ENCODE measurements at regions not wholly inside any gene's neighbourhood (a gene's known extent, or its start where the extent isn't known, plus 50 kb on each side); places are given as distances from the start of the nearest gene placed in this dataset.
"Not testable (repeated sequence)": the region's sequence is repeated elsewhere in the genome, so short reads cannot be mapped to it uniquely, and the experiment has no call there.

DNA sequence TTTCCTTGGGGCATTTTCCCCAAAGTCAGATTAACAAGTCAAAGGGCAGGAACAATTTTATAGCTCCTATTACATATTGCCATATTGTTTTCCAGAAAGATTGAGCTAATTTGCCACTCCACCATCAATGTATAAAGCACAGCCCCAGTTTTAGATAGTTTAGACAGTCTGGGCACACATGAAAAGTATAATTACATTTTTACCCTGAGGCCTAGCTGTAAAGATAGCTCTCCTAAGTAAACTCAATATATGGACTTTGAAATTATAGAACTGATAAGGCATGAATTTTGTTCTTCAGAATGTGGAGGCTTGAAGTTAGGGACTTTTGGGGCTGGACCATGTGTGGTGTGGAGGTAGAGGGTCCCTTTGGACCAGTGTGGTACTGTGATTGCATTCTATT, 166.0 kb downstream of the FHIP1A start:
- DNase-seq (ENCODE audit: low read depth, low spot score), result no peak
- H3K9me3 ChIP-seq (ENCODE audit: control insufficient read depth, insufficient read depth, low read length), result no peaks in the 10 kb centered on the region
- no peak overlapping the region for H3K4me3 ChIP-seq (ENCODE audit: low read length)
- no peak overlapping the region for H3K27ac ChIP-seq (ENCODE audit: low read length)
- no peaks in the 10 kb centered on the region for H3K27me3 ChIP-seq (ENCODE audit: control insufficient read depth, insufficient read depth, low read length)
- H3K4me1 ChIP-seq (ENCODE audit: control insufficient read depth, insufficient read depth, low read length), result no peaks in the 10 kb centered on the region
- no peaks in the 10 kb centered on the region for H3K36me3 ChIP-seq (ENCODE audit: control insufficient read depth, insufficient read depth, low read length)

DNA sequence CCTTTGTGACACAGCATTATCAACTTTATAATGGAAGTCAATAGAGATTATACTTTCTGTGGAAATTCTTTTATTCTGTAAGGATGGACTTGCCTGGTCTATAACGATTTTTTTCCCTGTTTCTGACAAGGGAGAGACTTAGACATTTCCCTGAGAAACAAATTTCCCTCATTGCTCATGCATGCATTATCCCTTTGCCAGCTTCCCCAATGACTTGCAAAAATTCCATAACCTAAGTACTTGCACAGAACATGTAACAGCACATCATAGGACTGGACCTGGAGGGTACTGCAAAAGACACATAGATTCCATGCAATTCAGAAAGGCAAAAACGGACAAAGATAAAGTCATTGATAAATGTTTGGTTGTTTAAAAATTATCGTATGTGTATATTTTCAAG, 166.7 kb downstream of the FHIP1A start:
- H3K9me3 ChIP-seq (ENCODE audit: control insufficient read depth, insufficient read depth, low read length), result no peaks in the 10 kb centered on the region
- no peaks in the 10 kb centered on the region for H3K36me3 ChIP-seq (ENCODE audit: control insufficient read depth, insufficient read depth, low read length)
- WGBS (ENCODE audit: insufficient coverage, insufficient read length), result 100% methylated on average over 2 of the region's 3 CpGs
- H3K4me1 ChIP-seq (ENCODE audit: control insufficient read depth, insufficient read depth, low read length), result no peaks in the 10 kb centered on the region
- H3K4me3 ChIP-seq (ENCODE audit: low read length), result no peak overlapping the region
- DNase-seq (ENCODE audit: low read depth, low spot score), result no peak
- no peak overlapping the region for H3K27ac ChIP-seq (ENCODE audit: low read length)
- H3K27me3 ChIP-seq (ENCODE audit: control insufficient read depth, insufficient read depth, low read length), result no peaks in the 10 kb centered on the region

DNA sequence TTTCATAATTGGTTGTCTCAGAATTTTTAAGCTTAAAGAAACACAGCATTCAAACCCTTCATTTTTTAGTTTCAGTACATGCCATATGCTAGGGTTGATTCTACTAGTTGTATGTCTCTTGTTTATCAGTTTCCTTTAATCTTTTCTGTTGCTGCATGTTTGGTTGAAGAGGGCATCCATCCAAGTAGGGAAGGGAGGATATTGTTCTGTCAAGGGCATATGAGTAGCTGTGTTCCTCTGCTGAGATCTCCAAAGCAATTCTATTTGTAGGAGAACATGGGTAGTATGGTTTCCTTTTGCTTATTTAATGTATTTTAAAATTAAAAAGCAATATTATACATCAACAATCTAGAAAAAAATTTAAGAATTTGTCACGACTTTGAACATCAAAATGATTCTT, 167.7 kb downstream of the FHIP1A start:
- no peak overlapping the region for H3K27ac ChIP-seq (ENCODE audit: low read length)
- WGBS (ENCODE audit: insufficient coverage, insufficient read length), result no CpG with 5 or more reads among the region's 1 CpG
- no peaks in the 10 kb centered on the region for H3K9me3 ChIP-seq (ENCODE audit: control insufficient read depth, insufficient read depth, low read length)
- H3K27me3 ChIP-seq (ENCODE audit: control insufficient read depth, insufficient read depth, low read length), result no peaks in the 10 kb centered on the region
- H3K4me3 ChIP-seq (ENCODE audit: low read length), result no peak overlapping the region
- no peak for DNase-seq (ENCODE audit: low read depth, low spot score)
- no peaks in the 10 kb centered on the region for H3K4me1 ChIP-seq (ENCODE audit: control insufficient read depth, insufficient read depth, low read length)
- no peaks in the 10 kb centered on the region for H3K36me3 ChIP-seq (ENCODE audit: control insufficient read depth, insufficient read depth, low read length)

DNA sequence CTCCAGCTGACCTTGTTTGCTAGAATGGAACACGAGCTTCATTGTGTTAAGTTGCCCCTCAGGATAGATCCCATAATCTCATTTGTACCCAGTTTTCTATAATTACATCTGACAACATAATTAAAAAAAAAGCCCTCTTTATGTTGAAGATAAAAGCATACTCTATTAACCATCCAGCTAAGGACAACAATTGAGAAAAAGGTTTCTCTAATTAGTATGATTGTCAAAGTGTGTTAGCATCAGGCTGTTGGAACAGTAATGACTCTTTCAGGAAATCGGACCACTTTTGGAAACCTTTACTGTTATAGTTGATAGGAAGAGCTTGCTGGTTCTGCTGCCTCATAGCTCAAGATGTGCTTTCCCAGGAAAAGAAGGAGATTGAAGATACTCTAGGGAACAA, 172.6 kb downstream of the FHIP1A start:
- no peaks in the 10 kb centered on the region for H3K36me3 ChIP-seq (ENCODE audit: control insufficient read depth, insufficient read depth, low read length)
- DNase-seq (ENCODE audit: low read depth, low spot score), result no peak
- no peaks in the 10 kb centered on the region for H3K9me3 ChIP-seq (ENCODE audit: control insufficient read depth, insufficient read depth, low read length)
- no peaks in the 10 kb centered on the region for H3K4me1 ChIP-seq (ENCODE audit: control insufficient read depth, insufficient read depth, low read length)
- WGBS (ENCODE audit: insufficient coverage, insufficient read length), result no CpG with 5 or more reads among the region's 2 CpGs
- no peak overlapping the region for H3K4me3 ChIP-seq (ENCODE audit: low read length)
- H3K27ac ChIP-seq (ENCODE audit: low read length), result no peak overlapping the region
- no peaks in the 10 kb centered on the region for H3K27me3 ChIP-seq (ENCODE audit: control insufficient read depth, insufficient read depth, low read length)

DNA sequence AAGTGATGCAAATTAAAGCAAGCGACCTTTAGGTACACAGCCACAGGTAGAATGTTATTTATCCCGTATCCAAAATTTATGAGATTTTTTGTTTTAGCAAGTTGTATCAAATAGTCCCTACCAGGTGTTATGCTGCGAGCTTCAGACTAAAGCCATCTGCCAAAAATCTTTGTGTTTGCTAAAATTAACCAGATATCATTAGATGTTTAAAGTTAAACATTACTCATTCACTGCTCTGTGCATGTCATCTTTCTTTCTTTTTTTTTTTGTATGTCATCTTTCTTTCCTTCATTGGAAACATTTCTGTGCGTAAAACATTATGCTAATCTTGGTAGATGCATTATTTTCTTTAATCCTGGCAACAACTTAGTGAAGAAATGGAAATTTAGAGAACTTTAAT, 173.1 kb downstream of the FHIP1A start:
- Histone ChIP-seq H3K27ac (ENCODE audit: low read length) (no peak overlapping the region), H3K9me3 (ENCODE audit: control insufficient read depth, insufficient read depth, low read length) (no peaks in the 10 kb centered on the region), H3K4me3 (ENCODE audit: low read length) (no peak overlapping the region), H3K4me1 (ENCODE audit: control insufficient read depth, insufficient read depth, low read length) (no peaks in the 10 kb centered on the region), H3K27me3 (ENCODE audit: control insufficient read depth, insufficient read depth, low read length) (no peaks in the 10 kb centered on the region), H3K36me3 (ENCODE audit: control insufficient read depth, insufficient read depth, low read length) (no peaks in the 10 kb centered on the region)
- no CpG with 5 or more reads among the region's 4 CpGs for WGBS (ENCODE audit: insufficient coverage, insufficient read length)
- DNase-seq (ENCODE audit: low read depth, low spot score), result no peak

DNA sequence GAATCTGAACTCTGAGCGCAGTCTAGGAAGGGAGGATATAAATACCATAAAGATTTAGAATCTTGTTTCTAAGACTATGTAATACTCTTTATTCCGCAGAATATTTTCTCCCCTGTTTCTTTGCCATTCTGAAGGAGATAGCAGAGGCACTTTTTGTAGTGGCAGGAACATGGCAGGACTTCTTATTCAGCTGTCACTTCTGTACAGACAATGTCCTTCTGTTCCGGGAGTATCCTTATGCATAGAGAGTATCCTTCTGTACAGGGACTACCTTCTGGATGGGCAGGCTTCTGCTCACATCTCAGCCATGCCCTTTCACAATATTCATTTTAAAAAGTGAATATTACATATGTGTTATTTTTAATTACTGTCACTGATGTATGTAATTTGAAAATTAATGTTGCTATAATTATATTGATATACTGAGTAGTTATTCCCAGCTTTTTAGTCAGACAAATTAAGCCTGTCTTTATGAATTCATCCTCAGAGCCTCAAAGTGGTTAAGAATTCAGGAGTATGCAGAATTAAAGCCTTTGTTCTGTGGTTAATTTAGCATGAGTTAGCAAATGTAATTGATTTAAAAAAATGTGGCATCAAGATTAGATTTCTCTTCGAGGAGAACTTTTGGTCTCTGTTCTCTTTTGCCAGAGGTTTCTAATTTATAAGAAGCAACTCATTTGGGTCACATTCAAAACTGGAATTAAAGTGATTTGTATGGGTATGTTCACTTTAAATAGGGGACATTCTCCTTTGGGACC, 174.4 kb downstream of the FHIP1A start:
- H3K4me3 ChIP-seq (ENCODE audit: low read length), result no peak overlapping the region
- no peak for DNase-seq (ENCODE audit: low read depth, low spot score)
- H3K9me3 ChIP-seq (ENCODE audit: control insufficient read depth, insufficient read depth, low read length), result no peaks in the 10 kb centered on the region
- H3K27me3 ChIP-seq (ENCODE audit: control insufficient read depth, insufficient read depth, low read length), result no peaks in the 10 kb centered on the region
- H3K27ac ChIP-seq (ENCODE audit: low read length), result no peak overlapping the region
- no CpG with 5 or more reads among the region's 4 CpGs for WGBS (ENCODE audit: insufficient coverage, insufficient read length)
- no peaks in the 10 kb centered on the region for H3K4me1 ChIP-seq (ENCODE audit: control insufficient read depth, insufficient read depth, low read length)
- H3K36me3 ChIP-seq (ENCODE audit: control insufficient read depth, insufficient read depth, low read length), result no peaks in the 10 kb centered on the region

DNA sequence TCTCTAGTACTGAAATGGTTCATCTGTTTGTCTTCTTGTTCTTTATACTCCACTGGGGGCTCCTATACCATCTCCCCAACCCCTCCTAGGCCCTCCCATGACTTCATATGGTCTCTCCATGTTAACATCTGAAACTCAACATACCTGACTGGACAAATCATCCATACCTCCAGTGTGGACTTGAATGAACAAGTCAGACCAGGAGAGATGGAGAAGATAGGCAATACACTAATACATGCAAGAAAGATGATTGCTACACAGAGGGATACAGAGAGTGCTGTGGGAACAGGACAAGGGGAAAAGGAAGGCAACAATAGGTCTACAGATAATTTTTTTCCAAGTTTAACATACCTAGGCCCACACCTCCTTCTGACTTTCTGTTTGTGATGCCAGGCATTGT, 175.1 kb downstream of the FHIP1A start:
- H3K4me3 ChIP-seq (ENCODE audit: low read length), result no peak overlapping the region
- H3K4me1 ChIP-seq (ENCODE audit: control insufficient read depth, insufficient read depth, low read length), result no peaks in the 10 kb centered on the region
- no peaks in the 10 kb centered on the region for H3K27me3 ChIP-seq (ENCODE audit: control insufficient read depth, insufficient read depth, low read length)
- no peak overlapping the region for H3K27ac ChIP-seq (ENCODE audit: low read length)
- no peak for DNase-seq (ENCODE audit: low read depth, low spot score)
- no peaks in the 10 kb centered on the region for H3K36me3 ChIP-seq (ENCODE audit: control insufficient read depth, insufficient read depth, low read length)
- no peaks in the 10 kb centered on the region for H3K9me3 ChIP-seq (ENCODE audit: control insufficient read depth, insufficient read depth, low read length)

DNA sequence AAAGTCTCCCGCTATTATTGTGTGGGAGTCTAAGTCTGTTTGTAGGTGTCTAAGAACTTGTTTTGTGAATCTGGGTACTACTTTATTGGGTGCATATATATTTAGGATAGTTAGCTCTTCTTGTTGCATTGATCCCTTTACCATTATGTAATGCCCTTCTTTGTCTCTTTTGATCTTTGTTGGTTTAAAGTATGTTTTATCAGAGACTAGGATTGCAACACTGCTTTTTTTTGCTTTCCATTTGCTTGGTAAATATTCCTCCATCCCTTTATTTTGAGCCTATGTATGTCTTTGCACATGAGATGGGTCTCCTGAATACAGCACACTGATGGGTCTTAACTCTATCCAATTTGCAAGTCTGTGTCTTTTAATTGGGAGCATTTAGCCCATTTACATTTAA, 165.2 kb downstream of the GATB start:
- not testable (repeated sequence) for H3K27me3 ChIP-seq (ENCODE audit: control insufficient read depth, insufficient read depth, low read length); DNase-seq (ENCODE audit: low read depth, low spot score); H3K36me3 ChIP-seq (ENCODE audit: control insufficient read depth, insufficient read depth, low read length); H3K9me3 ChIP-seq (ENCODE audit: control insufficient read depth, insufficient read depth, low read length); H3K4me1 ChIP-seq (ENCODE audit: control insufficient read depth, insufficient read depth, low read length); H3K4me3 ChIP-seq (ENCODE audit: low read length); H3K27ac ChIP-seq (ENCODE audit: low read length)
- WGBS (ENCODE audit: insufficient coverage, insufficient read length), result no CpG with 5 or more reads among the region's 1 CpG

DNA sequence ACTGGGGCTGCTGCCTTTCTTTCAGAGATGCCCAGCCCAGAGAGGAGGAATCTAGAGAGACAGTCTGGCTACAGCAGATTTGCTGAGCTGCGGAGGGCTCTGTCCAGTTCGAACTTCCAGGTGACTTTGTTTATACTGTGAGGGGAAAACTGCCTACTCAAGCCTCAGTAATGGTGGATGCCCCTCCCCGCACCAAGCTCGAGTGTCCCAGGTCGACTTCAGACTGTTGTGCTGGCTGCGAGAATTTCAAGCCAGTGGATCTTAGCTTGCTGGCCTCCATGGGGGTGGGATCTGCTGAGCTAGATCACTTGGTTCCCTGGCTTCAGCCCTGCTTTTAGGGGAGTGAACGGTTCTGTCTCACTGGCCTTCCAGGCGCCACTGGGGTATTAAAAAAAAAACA, 163.1 kb downstream of the GATB start:
- not testable (repeated sequence) for H3K27me3 ChIP-seq (ENCODE audit: control insufficient read depth, insufficient read depth, low read length); H3K4me3 ChIP-seq (ENCODE audit: low read length); DNase-seq (ENCODE audit: low read depth, low spot score); H3K9me3 ChIP-seq (ENCODE audit: control insufficient read depth, insufficient read depth, low read length); H3K27ac ChIP-seq (ENCODE audit: low read length); H3K36me3 ChIP-seq (ENCODE audit: control insufficient read depth, insufficient read depth, low read length); H3K4me1 ChIP-seq (ENCODE audit: control insufficient read depth, insufficient read depth, low read length)
- WGBS (ENCODE audit: insufficient coverage, insufficient read length), result no CpG with 5 or more reads among the region's 8 CpGs

DNA sequence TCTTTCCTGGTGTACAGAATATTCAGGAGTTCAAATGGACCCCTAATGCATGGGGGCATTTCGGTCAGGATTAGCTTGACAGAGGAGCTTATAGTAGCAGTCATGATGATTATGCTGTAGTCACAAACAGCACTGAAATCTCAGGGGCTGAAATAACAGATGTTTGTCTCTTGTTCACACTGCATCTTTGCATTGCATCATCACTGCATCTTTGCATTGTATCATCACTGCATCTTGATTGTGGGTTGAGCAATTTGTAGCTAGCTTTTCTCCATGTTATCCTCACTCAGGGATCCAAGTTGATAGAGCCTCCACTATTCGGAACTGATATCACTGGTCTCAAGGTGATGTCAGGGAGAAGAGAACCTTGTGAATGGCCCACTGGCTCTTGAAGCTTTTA, 160.9 kb downstream of the GATB start:
- no peak overlapping the region for H3K4me3 ChIP-seq (ENCODE audit: low read length)

DNA sequence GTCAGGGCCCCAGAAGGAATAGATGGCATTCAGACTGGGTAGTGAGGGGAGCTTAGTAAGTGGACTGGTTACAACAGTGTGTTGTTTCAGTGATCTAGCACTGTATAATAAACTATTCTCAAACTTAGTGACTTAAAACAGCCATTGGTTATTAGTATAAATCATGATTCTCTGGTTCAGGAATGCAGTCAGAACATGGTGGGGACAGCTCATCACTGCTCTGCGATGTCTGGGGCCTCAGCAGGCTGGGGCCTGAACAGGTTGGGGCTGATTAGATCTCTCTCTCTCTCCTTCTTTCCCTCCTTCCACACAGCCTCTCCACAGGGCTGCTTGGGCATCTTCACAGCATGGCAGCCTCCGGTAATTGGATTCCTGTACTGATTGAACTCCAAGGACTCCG, 160.4 kb downstream of the GATB start:
- no peaks in the 10 kb centered on the region for H3K27me3 ChIP-seq (ENCODE audit: control insufficient read depth, insufficient read depth, low read length)
- H3K9me3 ChIP-seq (ENCODE audit: control insufficient read depth, insufficient read depth, low read length), result no peaks in the 10 kb centered on the region
- no CpG with 5 or more reads among the region's 3 CpGs for WGBS (ENCODE audit: insufficient coverage, insufficient read length)
- no peak overlapping the region for H3K27ac ChIP-seq (ENCODE audit: low read length)
- peaks cover 3% of the 10 kb centered on the region; the same call in 1 of the 2 replicates for H3K36me3 ChIP-seq (ENCODE audit: control insufficient read depth, insufficient read depth, low read length)
- no peak for DNase-seq (ENCODE audit: low read depth, low spot score)
- H3K4me1 ChIP-seq (ENCODE audit: control insufficient read depth, insufficient read depth, low read length), result no peaks in the 10 kb centered on the region
- no peak overlapping the region for H3K4me3 ChIP-seq (ENCODE audit: low read length)

More for the DNA sequence above, 160.9 kb downstream of the GATB start:
- Histone ChIP-seq H3K27ac (ENCODE audit: low read length) (no peak overlapping the region), H3K4me1 (ENCODE audit: control insufficient read depth, insufficient read depth, low read length) (no peaks in the 10 kb centered on the region), H3K27me3 (ENCODE audit: control insufficient read depth, insufficient read depth, low read length) (no peaks in the 10 kb centered on the region), H3K9me3 (ENCODE audit: control insufficient read depth, insufficient read depth, low read length) (no peaks in the 10 kb centered on the region), H3K36me3 (ENCODE audit: control insufficient read depth, insufficient read depth, low read length) (peaks cover 3% of the 10 kb centered on the region; the same call in 1 of the 2 replicates)
- no CpG with 5 or more reads among the region's 2 CpGs for WGBS (ENCODE audit: insufficient coverage, insufficient read length)
- DNase-seq (ENCODE audit: low read depth, low spot score), result no peak

Data from iPS DF 6.9 (cell line).